ENCODE measurements at regions not wholly inside any gene's neighbourhood (a gene's known extent, or its start where the extent isn't known, plus 50 kb on each side); places are given as distances from the start of the nearest gene placed in this dataset.

GRCh38 chr11:92329137-92329536 is 104.5 kb downstream of the FAT3 start:
- TF ChIP-seq, protein P1, sequence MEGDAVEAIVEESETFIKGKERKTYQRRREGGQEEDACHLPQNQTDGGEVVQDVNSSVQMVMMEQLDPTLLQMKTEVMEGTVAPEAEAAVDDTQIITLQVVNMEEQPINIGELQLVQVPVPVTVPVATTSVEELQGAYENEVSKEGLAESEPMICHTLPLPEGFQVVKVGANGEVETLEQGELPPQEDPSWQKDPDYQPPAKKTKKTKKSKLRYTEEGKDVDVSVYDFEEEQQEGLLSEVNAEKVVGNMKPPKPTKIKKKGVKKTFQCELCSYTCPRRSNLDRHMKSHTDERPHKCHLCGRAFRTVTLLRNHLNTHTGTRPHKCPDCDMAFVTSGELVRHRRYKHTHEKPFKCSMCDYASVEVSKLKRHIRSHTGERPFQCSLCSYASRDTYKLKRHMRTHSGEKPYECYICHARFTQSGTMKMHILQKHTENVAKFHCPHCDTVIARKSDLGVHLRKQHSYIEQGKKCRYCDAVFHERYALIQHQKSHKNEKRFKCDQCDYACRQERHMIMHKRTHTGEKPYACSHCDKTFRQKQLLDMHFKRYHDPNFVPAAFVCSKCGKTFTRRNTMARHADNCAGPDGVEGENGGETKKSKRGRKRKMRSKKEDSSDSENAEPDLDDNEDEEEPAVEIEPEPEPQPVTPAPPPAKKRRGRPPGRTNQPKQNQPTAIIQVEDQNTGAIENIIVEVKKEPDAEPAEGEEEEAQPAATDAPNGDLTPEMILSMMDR (conservative IDR thresholded peaks at IDR 0.05; ENCODE audit: low read depth in 2 of 2): peak in 1 of 2 experiments; percentile 18; a peak in 2 of 4 replicates
- no peak for TF ChIP-seq POLR2AphosphoS5 (IDR thresholded peaks at IDR 0.05; ENCODE audit: low read depth)

Measured in GM23338 (cell line).